ENCODE measurements at regions not wholly inside any gene's neighbourhood (a gene's known extent, or its start where the extent isn't known, plus 50 kb on each side); places are given as distances from the start of the nearest gene placed in this dataset.

GRCh38 chr4:28555866-28556265 lies 1695.2 kb downstream of the STIM2 start:
- no peak for TF ChIP-seq CTCF (conservative IDR thresholded peaks at IDR 0.05 in 1 of 2, IDR thresholded peaks at IDR 0.05 in 1 of 2; ENCODE audit: low read depth in 1 of 2, low read length in 2 of 2)
- TF ChIP-seq EZH2 (IDR thresholded peaks at IDR 0.05; ENCODE audit: low read length, missing control alignments), result no peak
- Histone ChIP-seq H4K20me1 (ENCODE audit: control insufficient read depth, extremely low read depth, insufficient read depth, low read length) (no peaks in the 10 kb centered on the region), H2AFZ (ENCODE audit: low read length) (no peak overlapping the region), H3K9ac (ENCODE audit: insufficient read depth, low read length) (no peak overlapping the region), H3K4me2 (ENCODE audit: extremely low read depth, insufficient read depth, low read length) (no peak overlapping the region), H3K27ac (ENCODE audit: insufficient read depth, low read length) (no peak overlapping the region), H3K9me3 (ENCODE audit: control insufficient read depth, insufficient read depth, low read depth, low read length) (no peaks in the 10 kb centered on the region), H3K27me3 (ENCODE audit: control insufficient read depth, insufficient read depth, low read length) (no peaks in the 10 kb centered on the region), H3K36me3 (ENCODE audit: control insufficient read depth, insufficient read depth, low read length) (no peaks in the 10 kb centered on the region), H3K4me3 (replicated peaks in 1 of 4; ENCODE audit: control extremely low read depth in 1 of 4, insufficient read depth in 1 of 4, low read depth in 3 of 4, low read length in 4 of 4) (no peak overlapping the region), H3K79me2 (ENCODE audit: control insufficient read depth, insufficient read depth, low read length) (no peaks in the 10 kb centered on the region), H3K4me1 (ENCODE audit: control insufficient read depth, extremely low read depth, insufficient read depth, low read length) (no peaks in the 10 kb centered on the region)
- peak in 1 of 2 donors; percentile 6 for DNase-seq (ENCODE audit: low read depth in 2 of 2)

GRCh38 chr4:28557755-28558154 lies 1697.1 kb downstream of the STIM2 start:
- no peak overlapping the region for H2AFZ ChIP-seq (ENCODE audit: low read length)
- no peaks in the 10 kb centered on the region for H3K9me3 ChIP-seq (ENCODE audit: control insufficient read depth, insufficient read depth, low read depth, low read length)
- H3K4me2 ChIP-seq (ENCODE audit: extremely low read depth, insufficient read depth, low read length), result no peak overlapping the region
- H3K27ac ChIP-seq (ENCODE audit: insufficient read depth, low read length), result no peak overlapping the region
- no peak overlapping the region for H3K9ac ChIP-seq (ENCODE audit: insufficient read depth, low read length)
- no peaks in the 10 kb centered on the region for H3K4me1 ChIP-seq (ENCODE audit: control insufficient read depth, extremely low read depth, insufficient read depth, low read length)
- no peaks in the 10 kb centered on the region for H3K27me3 ChIP-seq (ENCODE audit: control insufficient read depth, insufficient read depth, low read length)
- no peak overlapping the region for H3K4me3 ChIP-seq (replicated peaks in 1 of 4; ENCODE audit: control extremely low read depth in 1 of 4, insufficient read depth in 1 of 4, low read depth in 3 of 4, low read length in 4 of 4)
- DNase-seq (ENCODE audit: low read depth in 2 of 2), result peak; percentile 21 to 25
- TF ChIP-seq CTCF (conservative IDR thresholded peaks at IDR 0.05 in 1 of 2, IDR thresholded peaks at IDR 0.05 in 1 of 2; ENCODE audit: low read depth in 1 of 2, low read length in 2 of 2), result no peak
- no peak for TF ChIP-seq EZH2 (IDR thresholded peaks at IDR 0.05; ENCODE audit: low read length, missing control alignments)
- no peaks in the 10 kb centered on the region for H4K20me1 ChIP-seq (ENCODE audit: control insufficient read depth, extremely low read depth, insufficient read depth, low read length)
- no peaks in the 10 kb centered on the region for H3K36me3 ChIP-seq (ENCODE audit: control insufficient read depth, insufficient read depth, low read length)
- H3K79me2 ChIP-seq (ENCODE audit: control insufficient read depth, insufficient read depth, low read length), result no peaks in the 10 kb centered on the region

GRCh38 chr4:28558895-28559294 lies 1698.3 kb downstream of the STIM2 start:
- Histone ChIP-seq H3K27me3 (ENCODE audit: control insufficient read depth, insufficient read depth, low read length) (no peaks in the 10 kb centered on the region), H4K20me1 (ENCODE audit: control insufficient read depth, extremely low read depth, insufficient read depth, low read length) (no peaks in the 10 kb centered on the region), H3K9me3 (ENCODE audit: control insufficient read depth, insufficient read depth, low read depth, low read length) (no peaks in the 10 kb centered on the region), H3K4me2 (ENCODE audit: extremely low read depth, insufficient read depth, low read length) (no peak overlapping the region), H3K79me2 (ENCODE audit: control insufficient read depth, insufficient read depth, low read length) (no peaks in the 10 kb centered on the region), H3K36me3 (ENCODE audit: control insufficient read depth, insufficient read depth, low read length) (no peaks in the 10 kb centered on the region), H3K4me1 (ENCODE audit: control insufficient read depth, extremely low read depth, insufficient read depth, low read length) (no peaks in the 10 kb centered on the region), H3K27ac (ENCODE audit: insufficient read depth, low read length) (no peak overlapping the region), H3K9ac (ENCODE audit: insufficient read depth, low read length) (no peak overlapping the region), H3K4me3 (replicated peaks in 1 of 4; ENCODE audit: control extremely low read depth in 1 of 4, insufficient read depth in 1 of 4, low read depth in 3 of 4, low read length in 4 of 4) (no peak overlapping the region), H2AFZ (ENCODE audit: low read length) (peak overlapping the region; percentile 39)
- TF ChIP-seq CTCF (conservative IDR thresholded peaks at IDR 0.05 in 1 of 2, IDR thresholded peaks at IDR 0.05 in 1 of 2; ENCODE audit: low read depth in 1 of 2, low read length in 2 of 2) (no peak), EZH2 (IDR thresholded peaks at IDR 0.05; ENCODE audit: low read length, missing control alignments) (no peak)
- no peak for DNase-seq (ENCODE audit: low read depth in 2 of 2)

All from fibroblast of lung (primary cell).